Type B pancreatic cell (in vitro differentiated cells): ENCODE measurements at regions not wholly inside any gene's neighbourhood (a gene's known extent, or its start where the extent isn't known, plus 50 kb on each side); places are given as distances from the start of the nearest gene placed in this dataset.
"Not testable (repeated sequence)": the region's sequence is repeated elsewhere in the genome, so short reads cannot be mapped to it uniquely, and the experiment has no call there.

Source experiments
- DNase-seq: peaks from one replicate; pipeline ENCODE4 v3.0.0; 2021; ENCODE audit warnings: mixed read lengths; ENCODE audit not compliant: unreplicated experiment; ENCODE audit errors: extremely low spot score
- H3K27ac Mint-ChIP-seq: 2 replicates; pipeline ENCODE4 v1.8.0; 2021; ENCODE audit warnings: mild to moderate bottlenecking, mixed read lengths
- H3K27me3 Mint-ChIP-seq: 2 replicates; pipeline ENCODE4 v1.8.0; 2021; ENCODE audit warnings: mixed read lengths
- H3K36me3 Mint-ChIP-seq: 2 replicates; pipeline ENCODE4 v1.8.0; 2021; ENCODE audit warnings: mixed read lengths
- H3K4me1 Mint-ChIP-seq: one replicate; pipeline ENCODE4 v1.8.0; 2021; ENCODE audit warnings: mixed read lengths; ENCODE audit not compliant: unreplicated experiment
- H3K4me3 Mint-ChIP-seq: 2 replicates; pipeline ENCODE4 v1.8.0; 2021; ENCODE audit warnings: mild to moderate bottlenecking, mixed read lengths
- H3K9me3 Mint-ChIP-seq: 2 replicates; pipeline ENCODE4 v1.8.0; 2021; ENCODE audit warnings: mixed read lengths
- TF ChIP-seq, protein P1 (sequence below): fragments of 200-600 bp; sonication (generic); conservative IDR thresholded peaks from 2 replicates; pipeline ENCODE4 v1.5.0; 2021; ENCODE audit warnings: antibody characterized with exemption, mild to moderate bottlenecking

DNA sequence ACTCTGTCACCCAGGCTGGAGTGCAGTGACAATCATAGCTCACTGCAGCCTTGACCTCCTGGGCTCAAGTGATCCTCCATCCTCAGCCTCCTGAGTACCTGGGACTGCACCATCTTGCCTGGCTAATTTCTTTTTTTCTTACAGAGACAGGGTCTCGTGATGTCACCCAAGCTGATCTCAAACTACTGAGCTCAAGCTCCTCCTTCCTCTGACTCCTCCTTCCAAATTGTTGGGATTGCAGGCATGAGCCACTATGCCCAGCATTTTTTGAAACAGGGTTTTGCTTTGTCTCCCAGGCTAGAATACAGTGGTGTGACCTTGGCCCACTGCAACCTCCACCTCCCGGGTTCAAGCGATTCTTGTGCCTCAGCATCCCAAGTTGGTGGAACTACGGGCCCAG lies 358.3 kb upstream of the MTNR1B start:
- TF ChIP-seq, protein P1, sequence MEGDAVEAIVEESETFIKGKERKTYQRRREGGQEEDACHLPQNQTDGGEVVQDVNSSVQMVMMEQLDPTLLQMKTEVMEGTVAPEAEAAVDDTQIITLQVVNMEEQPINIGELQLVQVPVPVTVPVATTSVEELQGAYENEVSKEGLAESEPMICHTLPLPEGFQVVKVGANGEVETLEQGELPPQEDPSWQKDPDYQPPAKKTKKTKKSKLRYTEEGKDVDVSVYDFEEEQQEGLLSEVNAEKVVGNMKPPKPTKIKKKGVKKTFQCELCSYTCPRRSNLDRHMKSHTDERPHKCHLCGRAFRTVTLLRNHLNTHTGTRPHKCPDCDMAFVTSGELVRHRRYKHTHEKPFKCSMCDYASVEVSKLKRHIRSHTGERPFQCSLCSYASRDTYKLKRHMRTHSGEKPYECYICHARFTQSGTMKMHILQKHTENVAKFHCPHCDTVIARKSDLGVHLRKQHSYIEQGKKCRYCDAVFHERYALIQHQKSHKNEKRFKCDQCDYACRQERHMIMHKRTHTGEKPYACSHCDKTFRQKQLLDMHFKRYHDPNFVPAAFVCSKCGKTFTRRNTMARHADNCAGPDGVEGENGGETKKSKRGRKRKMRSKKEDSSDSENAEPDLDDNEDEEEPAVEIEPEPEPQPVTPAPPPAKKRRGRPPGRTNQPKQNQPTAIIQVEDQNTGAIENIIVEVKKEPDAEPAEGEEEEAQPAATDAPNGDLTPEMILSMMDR: no peak
- H3K36me3 Mint-ChIP-seq: no peaks in the 10 kb centered on the region
- H3K9me3 Mint-ChIP-seq: no peaks in the 10 kb centered on the region
- H3K27me3 Mint-ChIP-seq: no peaks in the 10 kb centered on the region
- H3K27ac Mint-ChIP-seq: no peak overlapping the region
- H3K4me1 Mint-ChIP-seq: no peaks in the 10 kb centered on the region
- no peak for DNase-seq
- no peak overlapping the region for H3K4me3 Mint-ChIP-seq

DNA sequence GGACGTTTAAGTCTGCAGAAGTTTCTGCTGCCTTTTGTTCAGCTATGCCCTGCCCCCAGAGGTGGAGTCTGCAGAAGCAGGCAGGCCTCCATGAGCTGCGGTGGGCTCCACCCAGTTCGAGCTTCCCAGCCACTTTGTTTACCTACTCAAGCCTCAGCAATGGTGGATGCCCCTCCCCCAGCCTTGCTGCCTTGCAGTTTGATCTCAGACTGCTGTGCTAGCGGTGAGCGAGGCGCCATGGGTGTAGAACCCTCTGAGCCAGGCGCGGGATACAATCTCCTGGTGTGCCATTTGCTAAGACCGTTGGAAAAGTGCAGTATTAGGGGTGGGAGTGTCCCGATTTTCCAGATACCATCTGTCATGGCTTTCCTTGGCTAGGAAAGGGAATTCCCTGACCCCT lies 351.4 kb upstream of the MTNR1B start:
- H3K4me3 Mint-ChIP-seq, H3K27me3 Mint-ChIP-seq, DNase-seq, H3K4me1 Mint-ChIP-seq, H3K36me3 Mint-ChIP-seq, H3K27ac Mint-ChIP-seq: not testable (repeated sequence)
- peaks cover 11% of the 10 kb centered on the region for H3K9me3 Mint-ChIP-seq

DNA sequence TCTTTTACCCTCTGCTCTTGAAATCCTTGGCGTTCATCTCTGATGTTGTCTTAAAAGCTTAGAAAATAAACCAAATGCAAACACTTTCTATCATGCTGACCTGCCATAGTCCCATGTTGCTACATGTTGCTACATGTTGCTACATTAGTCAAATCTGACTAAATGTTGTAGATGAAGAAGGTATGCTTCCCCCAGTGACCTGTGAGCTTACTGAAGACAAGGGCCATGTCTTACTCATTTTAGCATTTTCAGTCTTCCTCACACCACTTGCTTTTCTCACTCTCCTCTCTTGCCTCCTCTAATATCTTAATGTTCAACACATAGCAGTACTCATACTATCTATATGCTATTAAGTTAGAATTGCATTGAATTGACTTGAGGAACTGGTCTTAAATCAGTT lies 346.4 kb upstream of the MTNR1B start:
- TF ChIP-seq, protein P1: no peak
- Mint-ChIP-seq H3K4me1 (peaks cover 10% of the 10 kb centered on the region), H3K9me3 (peaks cover 5% of the 10 kb centered on the region), H3K4me3 (no peak overlapping the region), H3K27me3 (no peaks in the 10 kb centered on the region), H3K36me3 (peaks cover 6% of the 10 kb centered on the region), H3K27ac (no peak overlapping the region)
- DNase-seq: no peak

DNA sequence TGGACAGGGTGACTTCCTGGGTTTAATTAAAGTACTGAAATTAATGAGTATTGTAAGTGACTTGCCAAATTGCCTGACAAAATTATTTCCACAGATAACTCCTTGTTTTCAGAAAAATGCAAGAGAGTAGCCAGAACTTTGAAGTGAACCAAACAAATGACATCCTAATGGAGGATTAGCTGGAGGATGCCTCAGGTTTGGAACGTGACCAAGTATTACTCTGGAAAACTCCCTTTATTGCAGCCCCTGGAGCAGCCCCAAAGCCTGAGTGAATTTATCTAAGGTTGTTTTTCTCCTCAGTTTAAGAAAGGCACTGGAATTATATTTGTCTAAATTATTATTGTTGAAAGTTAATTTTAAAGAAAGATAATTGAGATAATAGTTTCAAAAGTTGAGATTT lies 343.6 kb upstream of the MTNR1B start:
- peaks cover 20% of the 10 kb centered on the region for H3K4me1 Mint-ChIP-seq
- TF ChIP-seq, protein P1: no peak

DNA sequence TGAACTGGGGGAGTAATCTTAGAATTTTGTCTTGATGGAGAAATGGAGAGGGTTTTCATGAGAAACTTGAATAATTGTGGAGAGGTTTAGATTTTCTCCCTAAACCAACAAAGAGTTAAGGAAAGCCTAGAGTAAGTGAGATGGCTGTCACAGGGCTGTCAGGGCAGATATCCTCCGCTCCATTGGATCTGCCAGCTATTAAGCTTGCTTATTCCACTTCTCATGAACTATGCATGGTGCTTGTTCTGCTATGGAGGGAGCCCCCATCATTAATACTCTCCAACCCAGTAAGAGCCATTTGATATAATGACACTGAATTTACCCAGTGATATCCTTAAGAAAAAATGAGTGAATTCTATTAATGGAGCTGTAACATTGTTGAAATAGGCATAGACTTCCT lies 342.8 kb upstream of the MTNR1B start:
- no peak overlapping the region for H3K4me3 Mint-ChIP-seq
- H3K9me3 Mint-ChIP-seq: no peaks in the 10 kb centered on the region
- H3K36me3 Mint-ChIP-seq: peaks cover 11% of the 10 kb centered on the region
- DNase-seq: no peak
- H3K27me3 Mint-ChIP-seq: no peaks in the 10 kb centered on the region
- H3K27ac Mint-ChIP-seq: no peak overlapping the region
- TF ChIP-seq, protein P1: no peak
- peaks cover 20% of the 10 kb centered on the region for H3K4me1 Mint-ChIP-seq

More for the DNA sequence above, 343.6 kb upstream of the MTNR1B start:
- Mint-ChIP-seq H3K27ac (no peak overlapping the region), H3K9me3 (no peaks in the 10 kb centered on the region), H3K4me3 (no peak overlapping the region), H3K27me3 (no peaks in the 10 kb centered on the region), H3K36me3 (peaks cover 11% of the 10 kb centered on the region)
- DNase-seq: no peak

DNA sequence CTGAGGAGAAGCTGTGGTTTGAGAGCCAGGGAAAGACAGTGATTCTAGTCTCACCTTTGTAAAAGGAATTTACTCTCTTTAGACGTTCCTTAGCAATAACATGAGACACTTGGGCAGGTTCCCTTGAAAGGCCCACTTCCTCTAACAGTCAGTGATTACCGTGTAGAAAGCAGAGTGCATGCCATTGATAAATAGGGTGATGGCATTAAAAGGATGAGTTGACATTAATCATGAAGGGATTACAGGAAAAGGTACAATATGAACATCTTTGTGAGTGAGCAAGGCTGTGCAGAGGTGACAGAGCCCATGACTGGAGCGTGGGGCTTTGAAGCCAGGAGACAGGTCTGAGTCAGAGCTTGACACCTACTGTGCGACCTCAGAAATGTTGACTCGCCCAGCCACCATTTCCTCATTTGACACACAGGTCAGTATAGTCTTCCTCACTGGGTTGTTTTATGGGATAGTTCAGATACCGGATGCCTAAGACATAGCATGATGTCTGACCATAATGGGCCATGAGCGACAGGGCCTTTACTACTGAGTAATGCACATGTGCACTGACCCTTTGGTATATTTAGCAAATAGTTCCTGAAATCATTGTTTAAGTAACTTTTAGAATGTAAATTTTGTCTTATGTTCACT lies 341.7 kb upstream of the MTNR1B start:
- DNase-seq: no peak
- Mint-ChIP-seq H3K9me3 (no peaks in the 10 kb centered on the region), H3K4me1 (peaks cover 25% of the 10 kb centered on the region), H3K27me3 (no peaks in the 10 kb centered on the region), H3K36me3 (peaks cover 16% of the 10 kb centered on the region), H3K27ac (no peak overlapping the region), H3K4me3 (no peak overlapping the region)
- TF ChIP-seq, protein P1: no peak
